ENCODE measurements at regions not wholly inside any gene's neighbourhood (a gene's known extent, or its start where the extent isn't known, plus 50 kb on each side); places are given as distances from the start of the nearest gene placed in this dataset.

DNA sequence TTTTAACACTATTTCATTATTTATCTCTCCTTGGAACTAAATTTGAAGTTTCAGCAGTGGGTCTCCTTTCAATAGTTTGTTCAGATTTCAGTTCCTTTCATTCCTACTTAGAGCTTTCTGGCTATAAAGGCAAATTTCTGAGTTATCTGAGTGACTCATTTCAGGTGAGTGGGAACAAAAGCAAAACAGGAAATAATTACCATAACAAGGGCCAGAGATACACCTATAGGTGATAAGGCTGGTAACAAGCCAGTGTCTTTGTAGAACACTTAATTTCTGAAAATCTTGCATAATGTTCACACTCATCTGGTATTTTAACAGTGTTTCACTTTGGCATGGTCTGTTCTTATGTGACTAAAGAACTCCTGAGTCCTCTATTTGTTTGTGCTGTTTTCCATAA lies 64.5 kb upstream of the PRRC2C start:
- TF ChIP-seq, protein P1, sequence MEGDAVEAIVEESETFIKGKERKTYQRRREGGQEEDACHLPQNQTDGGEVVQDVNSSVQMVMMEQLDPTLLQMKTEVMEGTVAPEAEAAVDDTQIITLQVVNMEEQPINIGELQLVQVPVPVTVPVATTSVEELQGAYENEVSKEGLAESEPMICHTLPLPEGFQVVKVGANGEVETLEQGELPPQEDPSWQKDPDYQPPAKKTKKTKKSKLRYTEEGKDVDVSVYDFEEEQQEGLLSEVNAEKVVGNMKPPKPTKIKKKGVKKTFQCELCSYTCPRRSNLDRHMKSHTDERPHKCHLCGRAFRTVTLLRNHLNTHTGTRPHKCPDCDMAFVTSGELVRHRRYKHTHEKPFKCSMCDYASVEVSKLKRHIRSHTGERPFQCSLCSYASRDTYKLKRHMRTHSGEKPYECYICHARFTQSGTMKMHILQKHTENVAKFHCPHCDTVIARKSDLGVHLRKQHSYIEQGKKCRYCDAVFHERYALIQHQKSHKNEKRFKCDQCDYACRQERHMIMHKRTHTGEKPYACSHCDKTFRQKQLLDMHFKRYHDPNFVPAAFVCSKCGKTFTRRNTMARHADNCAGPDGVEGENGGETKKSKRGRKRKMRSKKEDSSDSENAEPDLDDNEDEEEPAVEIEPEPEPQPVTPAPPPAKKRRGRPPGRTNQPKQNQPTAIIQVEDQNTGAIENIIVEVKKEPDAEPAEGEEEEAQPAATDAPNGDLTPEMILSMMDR (IDR thresholded peaks at IDR 0.05) = no peak
- TF ChIP-seq POLR2A (IDR thresholded peaks at IDR 0.05) = no peak
